ENCODE measurements at regions not wholly inside any gene's neighbourhood (a gene's known extent, or its start where the extent isn't known, plus 50 kb on each side); places are given as distances from the start of the nearest gene placed in this dataset.

GRCh38 chr20:11654766-11655165, 262.9 kb upstream of the BTBD3 start:
- DNase-seq (ENCODE audit: low read depth in 2 of 2), result no peak

- DNase-seq (ENCODE audit: low read depth in 2 of 2), result no peak
Measured at GRCh38 chr20:11660673-11661072, 257.0 kb upstream of the BTBD3 start.

GRCh38 chr20:11671015-11671511, 246.6 kb upstream of the BTBD3 start:
- DNase-seq (ENCODE audit: low read depth in 2 of 2), result no peak

GRCh38 chr20:11672959-11673358, 244.7 kb upstream of the BTBD3 start:
- DNase-seq (ENCODE audit: low read depth in 2 of 2), result no peak

GRCh38 chr20:11675920-11676629, 241.6 kb upstream of the BTBD3 start:
- no peak for DNase-seq (ENCODE audit: low read depth in 2 of 2)

GRCh38 chr20:11676630-11677287, 240.9 kb upstream of the BTBD3 start:
- DNase-seq (ENCODE audit: low read depth in 2 of 2), result peak; percentile 41 to 58

GRCh38 chr20:11677428-11677827, 240.3 kb upstream of the BTBD3 start:
- no peak for DNase-seq (ENCODE audit: low read depth in 2 of 2)

- no peak for DNase-seq (ENCODE audit: low read depth in 2 of 2)
Measured at GRCh38 chr20:11677836-11678235, 239.9 kb upstream of the BTBD3 start.

- no peak for DNase-seq (ENCODE audit: low read depth in 2 of 2)
Measured at GRCh38 chr20:11682285-11682684, 235.4 kb upstream of the BTBD3 start.

- no peak for DNase-seq (ENCODE audit: low read depth in 2 of 2)
Measured at GRCh38 chr20:11686195-11686594, 231.5 kb upstream of the BTBD3 start.

- no peak for DNase-seq (ENCODE audit: low read depth in 2 of 2)
Measured at GRCh38 chr20:11686820-11687543, 230.7 kb upstream of the BTBD3 start.

GRCh38 chr20:11687546-11688292, 230.0 kb upstream of the BTBD3 start:
- DNase-seq (ENCODE audit: low read depth in 2 of 2), result no peak

GRCh38 chr20:11689262-11689661, 228.4 kb upstream of the BTBD3 start:
- no peak for DNase-seq (ENCODE audit: low read depth in 2 of 2)

- peak; percentile 18 to 55 for DNase-seq (ENCODE audit: low read depth in 2 of 2)
Measured at GRCh38 chr20:11691766-11692165, 225.9 kb upstream of the BTBD3 start.

GRCh38 chr20:11692567-11692966, 225.1 kb upstream of the BTBD3 start:
- DNase-seq (ENCODE audit: low read depth in 2 of 2), result peak in 1 of 2 donors; percentile 31

- no peak for DNase-seq (ENCODE audit: low read depth in 2 of 2)
Measured at GRCh38 chr20:11694467-11694866, 223.2 kb upstream of the BTBD3 start.

- no peak for DNase-seq (ENCODE audit: low read depth in 2 of 2)
Measured at GRCh38 chr20:11697055-11697454, 220.6 kb upstream of the BTBD3 start.

GRCh38 chr20:11697646-11698045, 220.0 kb upstream of the BTBD3 start:
- DNase-seq (ENCODE audit: low read depth in 2 of 2), result no peak

GRCh38 chr20:11698124-11698523, 219.6 kb upstream of the BTBD3 start:
- DNase-seq (ENCODE audit: low read depth in 2 of 2), result no peak

GRCh38 chr20:11700831-11701230, 216.9 kb upstream of the BTBD3 start:
- DNase-seq (ENCODE audit: low read depth in 2 of 2), result no peak

GRCh38 chr20:11702721-11703518, 214.8 kb upstream of the BTBD3 start:
- DNase-seq (ENCODE audit: low read depth in 2 of 2), result no peak
